ENCODE measurements at regions not wholly inside any gene's neighbourhood (a gene's known extent, or its start where the extent isn't known, plus 50 kb on each side); places are given as distances from the start of the nearest gene placed in this dataset.

DNA sequence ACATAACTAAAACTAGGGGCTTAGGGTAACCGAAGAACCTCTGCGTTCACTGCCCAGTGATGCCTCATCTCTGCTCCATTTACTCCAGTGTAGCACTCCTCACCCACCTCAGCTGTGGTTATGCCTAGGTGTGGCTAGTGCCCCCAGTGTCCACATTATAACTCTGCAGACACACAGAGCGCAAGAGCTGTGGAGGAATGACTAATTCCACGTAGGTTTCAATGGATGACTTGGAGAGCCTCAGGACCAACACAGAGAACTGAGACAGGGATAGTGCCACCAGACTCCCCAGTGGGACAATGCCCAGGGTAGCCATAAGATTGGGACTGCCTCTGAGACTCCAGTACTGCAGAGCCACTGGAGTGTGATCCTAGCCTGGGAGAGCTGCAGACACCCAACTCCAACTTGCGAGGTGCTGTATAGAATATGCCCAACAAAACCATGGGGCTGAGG lies 542.4 kb upstream of the DIPK2B start:
- DNase-seq: no peak

DNA sequence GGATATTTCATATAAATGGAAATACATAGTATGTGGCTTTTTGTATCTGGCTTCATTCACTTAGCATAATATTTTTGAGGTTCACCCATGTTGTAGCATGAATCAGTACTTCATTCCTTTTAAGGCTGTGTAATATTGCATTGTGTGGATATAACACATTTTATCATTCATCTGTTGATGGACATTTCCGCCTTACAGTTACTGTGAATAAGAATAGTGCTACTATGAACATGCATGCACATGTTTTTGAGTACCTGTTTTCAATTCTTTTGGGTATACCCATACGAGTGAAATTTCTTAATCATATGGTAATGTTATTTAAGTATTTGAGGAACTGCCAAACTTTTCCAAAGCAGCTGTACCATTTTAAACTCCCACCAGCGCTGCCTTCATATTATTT lies 539.6 kb upstream of the DIPK2B start:
- DNase-seq: no peak

DNA sequence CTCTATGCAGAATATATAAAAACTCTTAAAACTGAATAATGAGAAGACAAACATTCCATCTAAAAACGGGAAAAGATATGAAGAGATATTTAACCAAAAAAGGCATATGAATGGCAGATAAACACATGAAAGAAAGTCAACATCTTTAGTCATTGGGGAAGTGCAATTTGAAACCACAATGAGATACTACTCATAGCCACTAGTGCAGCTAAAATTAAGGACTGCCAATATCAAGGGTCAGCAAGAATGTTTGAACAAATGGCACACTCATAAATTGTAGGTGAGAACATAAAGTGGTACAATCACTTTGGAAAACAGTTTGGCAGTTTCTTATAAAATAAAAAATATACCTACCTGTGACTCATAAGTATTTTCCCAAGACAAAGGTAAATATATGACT lies 534.9 kb upstream of the DIPK2B start:
- no peak for DNase-seq

DNA sequence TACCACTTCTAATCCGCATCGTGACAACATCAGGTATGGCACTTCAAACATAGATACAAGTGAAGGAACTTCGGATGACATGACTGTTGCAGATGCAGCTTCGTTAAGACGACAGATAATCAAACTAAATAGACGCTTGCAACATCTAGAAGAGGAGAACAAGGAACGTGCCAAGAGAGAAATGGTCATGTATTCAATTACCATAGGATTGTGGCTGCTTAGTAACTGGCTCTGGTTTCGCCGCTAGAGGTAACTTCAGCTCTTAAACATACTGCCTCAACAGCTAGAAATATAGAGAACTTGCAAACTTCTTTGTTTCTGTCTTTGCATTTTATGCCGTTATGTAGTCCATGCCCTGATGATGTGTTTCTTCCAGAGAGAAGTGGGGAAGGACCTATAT lies 530.8 kb upstream of the DIPK2B start:
- DNase-seq: no peak

DNA sequence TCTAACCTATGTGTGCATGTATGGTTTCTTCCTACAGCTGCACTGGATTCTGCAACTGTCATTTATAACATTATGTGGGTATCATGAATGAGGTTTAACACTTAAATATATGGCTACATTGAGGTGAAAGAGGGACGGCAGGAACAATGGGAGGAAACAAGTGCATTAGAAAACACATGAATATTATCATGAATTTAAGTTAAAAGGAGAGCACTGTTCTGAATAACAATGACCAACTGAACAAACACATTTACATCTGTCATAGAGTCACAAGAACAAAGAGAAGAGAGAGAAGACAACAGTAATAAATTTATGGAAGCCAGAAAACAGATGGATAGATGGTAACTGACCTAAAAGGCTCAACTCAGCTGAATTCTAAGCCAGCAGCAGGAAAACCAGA lies 527.1 kb upstream of the DIPK2B start:
- no peak for DNase-seq

DNA sequence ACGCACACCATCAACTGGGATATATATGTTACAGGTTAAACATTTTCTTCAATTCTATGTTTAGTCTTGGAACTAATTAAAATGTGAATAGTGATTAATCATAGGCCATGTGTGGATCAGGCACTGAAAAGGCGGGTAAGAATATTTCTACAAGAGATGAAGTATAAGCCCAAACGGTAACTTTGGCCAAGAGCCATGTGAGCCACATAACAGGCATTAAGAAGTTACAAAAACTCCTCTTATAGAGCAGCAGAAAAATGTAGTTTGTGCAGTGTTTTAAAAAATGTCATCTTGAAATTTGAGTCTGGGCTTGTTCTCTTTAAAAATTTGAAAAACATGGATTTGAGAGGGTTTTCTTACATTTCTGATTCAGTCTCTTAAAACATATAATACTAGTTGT lies 521.8 kb upstream of the DIPK2B start:
- no peak for DNase-seq

DNA sequence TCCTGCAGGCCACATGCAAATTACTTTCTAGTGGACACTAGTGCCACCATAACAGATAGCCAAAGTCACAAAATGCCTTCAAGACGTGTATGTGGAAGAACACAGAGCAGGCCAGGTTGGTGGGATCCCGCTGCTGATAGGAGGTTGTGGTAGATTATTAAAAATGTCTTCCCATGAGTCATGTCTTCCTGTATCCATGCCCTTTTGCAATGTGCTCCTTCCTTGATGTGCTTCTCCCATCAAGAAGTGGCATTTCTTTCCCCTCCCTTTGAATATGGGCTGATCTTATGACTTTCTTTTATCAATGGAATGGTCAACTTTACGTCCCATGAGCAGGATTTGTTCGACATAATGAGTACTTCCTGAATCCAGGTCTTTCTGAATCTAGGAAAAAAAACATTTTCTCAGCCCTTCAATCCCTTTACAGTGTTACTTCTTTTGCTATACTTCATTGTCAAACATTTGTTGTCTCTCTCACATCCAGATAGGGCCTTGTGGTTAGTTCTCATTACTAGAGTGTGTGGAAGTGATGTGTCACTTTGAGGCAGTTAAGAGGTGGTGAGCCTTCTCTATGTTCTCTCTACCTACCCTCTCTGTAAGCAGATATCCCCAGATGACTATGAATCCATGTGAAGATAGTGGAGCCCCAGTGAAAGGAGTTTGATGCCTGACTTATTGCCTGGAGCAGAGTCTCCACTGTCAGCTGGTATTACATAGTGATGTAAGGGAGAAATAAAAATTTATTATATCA lies 519.2 kb upstream of the DIPK2B start:
- DNase-seq: no peak

DNA sequence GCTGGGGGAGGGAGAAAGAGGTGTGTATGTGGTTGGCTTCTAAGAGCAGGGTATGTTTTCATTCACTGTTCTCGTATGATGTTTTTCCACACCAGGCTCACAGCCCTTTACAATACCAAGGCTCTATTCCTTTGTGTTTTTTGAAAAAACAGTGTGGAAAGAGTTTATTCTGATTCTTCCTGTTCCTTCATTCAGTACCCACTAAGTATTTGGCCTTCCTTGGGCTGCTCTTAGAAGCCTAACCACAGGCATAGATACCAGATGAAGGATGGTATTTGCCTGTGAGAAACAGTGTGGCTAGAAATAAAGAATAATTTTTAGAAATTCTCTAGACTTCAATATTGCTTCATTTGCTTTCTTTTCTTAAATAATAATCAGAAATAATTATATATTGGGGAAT lies 518.0 kb upstream of the DIPK2B start:
- DNase-seq: no peak

DNA sequence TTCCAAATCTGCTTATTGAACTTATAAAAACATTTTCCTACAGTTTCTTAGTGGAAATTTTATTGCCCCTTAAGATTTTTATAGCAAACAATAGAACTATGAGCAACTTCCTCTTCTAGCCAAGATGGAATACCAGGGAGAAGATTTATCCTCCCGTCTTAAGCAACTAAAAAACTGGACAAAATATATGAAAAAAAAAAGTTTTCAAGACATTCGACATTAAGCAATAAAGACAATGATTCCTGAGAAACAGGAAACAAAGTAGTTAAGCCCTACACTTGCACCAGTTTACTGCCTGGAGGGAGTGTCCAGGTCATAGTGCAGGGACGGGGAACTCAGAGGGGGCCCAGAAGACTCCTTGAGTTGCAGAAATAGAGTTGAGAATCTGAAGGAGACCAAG lies 516.1 kb upstream of the DIPK2B start:
- no peak for DNase-seq

DNA sequence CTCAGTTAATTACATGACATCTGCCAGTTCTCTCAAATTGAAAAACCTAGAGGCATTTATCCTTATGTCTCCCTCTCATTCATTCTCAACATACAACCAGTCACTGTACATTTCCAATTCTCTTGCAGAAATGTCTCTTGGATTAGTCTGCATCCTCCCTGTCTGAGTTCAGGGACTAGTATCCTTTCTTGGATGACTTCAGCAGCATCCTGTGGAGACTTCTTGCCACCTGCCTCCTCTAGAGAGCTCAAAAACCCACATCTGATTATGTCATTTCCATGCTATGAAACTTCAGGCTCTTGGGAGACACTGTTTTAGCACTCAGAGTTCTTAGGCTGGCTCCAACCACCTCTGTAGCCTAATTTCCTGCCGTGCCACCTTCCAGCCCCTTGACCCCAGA lies 515.1 kb upstream of the DIPK2B start:
- no peak for DNase-seq

DNA sequence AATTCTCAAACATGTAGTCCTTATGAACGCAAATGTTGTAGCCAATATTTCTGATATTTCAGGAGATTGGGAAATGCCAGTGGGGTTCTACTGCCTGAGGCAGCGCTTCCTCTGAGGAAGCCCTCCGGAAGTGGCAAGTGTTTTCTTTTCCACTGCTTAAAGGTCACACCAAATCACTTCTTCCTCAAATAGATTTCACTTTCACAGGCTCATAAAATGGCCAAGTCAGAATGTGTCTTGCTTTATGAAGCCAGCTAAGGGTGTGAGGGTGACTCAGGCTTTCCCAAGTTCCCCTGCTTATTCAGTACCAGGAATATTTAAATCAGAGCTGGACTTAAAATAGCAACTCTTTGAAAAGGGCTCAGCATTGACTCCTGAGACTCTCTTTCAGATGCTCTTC lies 514.2 kb upstream of the DIPK2B start:
- no peak for DNase-seq

DNA sequence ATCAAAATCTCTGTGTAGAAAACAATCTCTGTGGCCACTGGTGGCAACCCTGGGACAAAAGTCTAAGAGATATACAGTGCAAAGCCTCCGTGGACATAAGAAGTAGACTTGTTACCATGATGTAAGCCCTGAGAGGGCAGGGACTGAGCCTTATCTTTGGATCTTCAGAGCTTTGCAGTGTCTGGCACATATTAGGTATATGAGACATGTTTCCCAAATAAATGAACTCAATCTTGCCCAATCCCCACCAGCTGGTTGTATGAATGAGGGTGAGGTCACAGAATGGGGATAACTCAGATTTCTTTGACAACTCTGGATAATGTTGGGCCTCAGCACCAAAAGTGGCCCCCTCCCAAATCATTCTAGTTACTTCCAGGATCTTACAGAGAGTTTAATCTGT lies 511.4 kb upstream of the DIPK2B start:
- no peak for DNase-seq

DNA sequence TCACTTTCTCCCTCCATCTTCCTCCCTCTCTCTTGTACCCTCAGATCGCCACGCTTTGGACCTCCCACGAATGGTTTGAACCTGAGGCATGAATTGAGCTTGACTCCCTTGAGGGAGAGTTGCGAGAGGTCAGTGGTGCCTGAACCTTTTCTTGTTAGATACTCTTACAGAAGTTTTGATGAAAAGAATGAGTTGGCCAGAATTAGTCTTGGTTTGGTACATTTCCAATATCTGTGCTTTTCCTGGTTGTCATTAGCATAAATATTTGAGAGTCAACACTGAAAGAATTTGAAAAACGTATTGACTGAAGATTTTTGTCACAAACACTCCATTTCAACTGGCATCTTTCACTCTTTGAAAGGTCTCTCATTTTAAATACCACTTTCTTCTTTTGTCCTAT lies 510.6 kb upstream of the DIPK2B start:
- no peak for DNase-seq

DNA sequence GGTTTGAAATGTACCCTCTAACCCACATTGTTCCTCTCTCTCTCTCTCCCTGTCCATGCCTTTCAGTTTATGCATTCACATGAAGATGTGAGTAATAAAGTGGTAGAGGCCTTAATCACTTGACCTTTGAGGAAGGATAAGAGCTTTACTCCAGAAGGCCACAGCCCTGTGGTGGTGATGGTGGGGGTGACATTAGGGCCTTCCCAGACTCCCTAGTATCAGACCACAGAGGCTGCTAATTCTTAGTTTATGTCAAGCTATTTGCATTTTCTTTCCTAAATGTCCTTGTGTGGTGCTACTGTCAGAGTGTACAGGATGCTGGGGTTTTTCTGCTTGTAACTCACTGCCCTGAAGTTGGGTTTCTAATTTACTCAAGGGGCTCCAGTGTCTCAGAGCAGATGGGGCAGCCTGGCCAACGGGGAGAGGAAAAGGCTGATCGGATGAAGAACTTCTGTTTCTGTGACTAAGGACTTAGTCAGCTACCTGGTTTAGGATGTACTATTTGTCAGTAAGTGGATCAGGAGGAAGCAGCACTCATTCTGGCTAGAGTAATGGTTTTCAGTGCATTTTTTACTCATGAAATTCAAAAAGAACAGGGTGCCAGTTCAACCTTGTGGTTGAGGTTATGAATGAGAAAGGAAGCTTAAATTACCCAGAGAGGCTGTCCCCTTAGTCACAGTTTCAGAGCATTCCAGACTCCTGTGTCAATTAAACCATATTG lies 509.6 kb upstream of the DIPK2B start:
- no peak for DNase-seq

DNA sequence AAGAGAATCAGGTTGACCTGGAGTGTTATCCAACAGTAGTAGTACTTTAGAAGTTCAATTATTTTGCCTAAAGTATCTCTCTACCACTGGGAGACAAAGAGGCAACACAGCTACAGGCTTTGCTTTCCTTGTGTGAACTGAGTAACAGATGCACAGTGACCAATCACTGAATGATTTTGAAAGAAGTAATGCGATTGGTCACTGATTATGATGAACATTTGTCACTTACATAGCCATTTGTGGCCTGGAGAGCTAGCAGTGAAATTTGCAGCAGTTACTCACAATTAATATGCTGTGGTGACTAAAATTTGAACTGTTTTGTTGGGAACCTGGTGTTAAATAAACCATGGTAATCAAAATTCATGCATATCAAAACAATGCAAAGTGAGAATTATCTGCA lies 508.7 kb upstream of the DIPK2B start:
- DNase-seq: no peak

DNA sequence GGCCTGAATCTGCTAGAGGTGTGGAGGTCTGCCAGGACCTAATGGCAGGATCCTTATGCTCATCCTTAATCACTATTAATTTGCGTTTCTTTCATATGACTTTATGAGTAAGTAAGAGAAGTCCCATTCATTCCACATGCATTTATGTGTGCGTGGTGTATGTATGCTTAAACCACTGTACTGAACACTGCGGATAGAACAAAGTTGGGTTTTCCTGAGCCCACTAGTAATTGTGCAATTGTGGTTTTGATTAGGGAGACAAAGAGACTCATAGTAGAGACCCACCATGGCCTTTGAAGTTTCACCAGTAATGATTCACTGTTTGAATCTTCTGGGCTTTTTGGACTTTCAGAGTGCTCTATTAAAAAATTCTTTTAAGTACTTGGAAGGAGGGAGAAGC lies 498.5 kb upstream of the DIPK2B start:
- no peak for DNase-seq

DNA sequence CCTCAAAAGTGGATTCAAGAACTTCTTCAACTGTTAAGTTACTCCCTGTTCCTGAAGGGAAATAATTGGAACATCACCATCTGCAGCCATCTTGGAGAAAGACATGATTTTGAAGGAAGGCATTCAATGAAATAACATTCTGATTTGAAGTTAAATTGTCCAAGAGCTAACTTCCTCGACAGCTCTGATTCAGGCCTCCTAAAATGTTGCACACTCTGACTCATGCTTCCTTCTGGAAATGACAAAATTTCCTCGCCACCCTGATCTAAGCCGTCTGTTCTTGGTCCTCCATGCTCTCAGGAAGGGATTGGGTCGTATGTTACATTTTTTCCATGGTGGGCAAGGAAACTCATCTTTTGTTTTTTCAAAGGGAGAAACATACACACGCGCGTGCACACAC lies 496.9 kb upstream of the DIPK2B start:
- DNase-seq: no peak

DNA sequence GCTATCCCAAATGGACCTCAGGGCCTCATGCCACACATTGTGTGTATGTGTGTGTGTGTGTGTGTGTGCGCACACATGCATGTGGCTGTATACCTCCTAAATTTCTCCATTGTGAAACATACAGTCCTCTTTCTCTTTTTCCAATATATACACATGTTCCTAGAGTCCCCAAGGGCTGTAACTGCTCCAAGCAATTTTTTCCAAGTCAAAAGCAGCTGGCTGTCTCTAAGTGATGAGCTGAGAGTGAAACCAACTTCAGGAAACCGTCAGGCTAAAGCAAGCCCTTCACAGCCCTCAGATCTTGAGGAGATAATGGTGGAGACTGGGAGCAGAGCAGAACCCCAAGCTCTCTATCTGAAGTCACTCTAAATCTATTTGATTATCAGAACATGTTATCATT lies 496.1 kb upstream of the DIPK2B start:
- DNase-seq: peak; percentile 25

DNA sequence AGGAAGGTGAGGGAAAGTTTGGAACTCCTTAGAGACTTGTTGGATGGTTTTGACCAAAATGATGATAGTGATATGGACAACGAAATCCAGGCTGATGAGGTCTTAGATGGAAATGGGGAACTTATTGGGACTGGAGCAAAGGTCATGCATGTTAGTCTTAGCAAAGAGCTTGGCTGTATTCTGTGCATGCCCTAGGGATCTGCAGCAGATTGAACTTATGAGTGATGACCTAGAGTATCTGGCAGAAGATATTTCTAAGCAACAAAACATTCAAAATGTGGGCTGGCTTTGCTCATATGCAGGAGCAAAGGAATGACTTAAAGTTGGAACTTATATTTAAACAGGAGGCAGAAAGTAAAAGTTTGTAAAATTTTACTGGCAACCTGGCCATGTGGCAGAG lies 489.3 kb upstream of the DIPK2B start:
- no peak for DNase-seq

DNA sequence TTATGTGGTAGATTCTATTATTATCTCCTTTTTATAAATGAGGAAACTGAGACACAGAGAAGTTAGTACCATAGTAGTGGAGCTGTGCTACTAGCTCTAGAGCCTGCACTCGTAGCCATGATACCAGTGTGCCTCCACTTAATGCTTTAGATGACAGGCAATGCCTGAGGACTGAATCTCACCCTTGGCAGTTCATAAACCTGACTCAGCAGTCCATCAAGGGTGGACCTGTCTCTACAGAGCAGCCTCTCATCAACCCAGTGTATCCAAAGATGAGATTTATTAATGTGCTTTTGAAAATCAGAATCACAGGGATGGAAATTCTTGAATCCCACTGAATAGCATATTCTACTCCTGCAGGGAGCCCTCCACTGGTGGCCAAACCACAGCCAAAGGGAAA lies 483.2 kb upstream of the DIPK2B start:
- DNase-seq: no peak

DNA sequence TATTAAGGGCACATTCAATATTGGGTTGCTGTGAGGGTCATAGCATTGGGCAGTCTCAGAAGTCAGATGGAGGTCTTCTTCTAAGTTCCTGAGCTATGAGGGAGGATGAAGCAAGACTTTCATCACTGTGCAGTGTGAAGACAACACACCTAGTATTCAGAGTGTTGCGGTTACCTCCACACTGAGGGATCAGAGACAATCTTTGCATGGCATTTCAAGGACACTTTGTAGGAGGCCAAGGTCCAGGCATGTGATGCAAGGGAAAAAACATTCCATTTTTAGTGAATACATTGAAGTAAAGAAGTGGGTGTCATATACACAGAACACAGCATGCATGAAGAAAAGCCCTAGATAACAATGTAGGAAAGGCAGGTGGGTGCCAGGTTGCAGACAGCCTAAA lies 481.2 kb upstream of the DIPK2B start:
- no peak for DNase-seq

DNA sequence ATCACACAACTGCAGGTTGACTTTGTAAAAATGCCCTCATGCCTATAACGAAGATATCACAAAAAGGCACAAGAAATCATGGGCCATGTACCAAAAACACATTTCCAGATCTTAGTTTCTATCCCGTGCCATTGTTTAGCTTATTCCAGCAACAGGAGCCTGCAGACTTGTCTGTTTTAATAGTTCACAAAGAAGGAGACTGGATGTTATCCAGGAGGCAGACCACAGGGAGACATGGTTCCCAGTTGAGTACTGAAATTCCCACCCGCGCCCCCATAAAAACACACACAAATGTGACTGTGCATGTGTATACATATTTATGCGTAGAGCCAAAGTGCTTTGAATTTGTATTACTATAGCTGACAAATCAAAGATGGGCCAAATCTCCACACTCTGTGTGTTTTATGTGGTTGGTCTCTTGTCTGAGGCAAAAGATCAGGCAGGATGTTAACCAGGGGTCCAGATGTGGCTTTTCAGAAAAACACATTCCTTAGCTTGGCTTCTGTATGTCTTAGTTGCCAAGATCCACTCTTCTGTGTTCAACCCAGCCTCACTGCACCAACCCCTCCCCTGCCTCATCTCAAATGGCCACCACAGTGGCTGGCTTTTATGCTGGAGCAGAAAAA lies 469.2 kb upstream of the DIPK2B start:
- DNase-seq: no peak

DNA sequence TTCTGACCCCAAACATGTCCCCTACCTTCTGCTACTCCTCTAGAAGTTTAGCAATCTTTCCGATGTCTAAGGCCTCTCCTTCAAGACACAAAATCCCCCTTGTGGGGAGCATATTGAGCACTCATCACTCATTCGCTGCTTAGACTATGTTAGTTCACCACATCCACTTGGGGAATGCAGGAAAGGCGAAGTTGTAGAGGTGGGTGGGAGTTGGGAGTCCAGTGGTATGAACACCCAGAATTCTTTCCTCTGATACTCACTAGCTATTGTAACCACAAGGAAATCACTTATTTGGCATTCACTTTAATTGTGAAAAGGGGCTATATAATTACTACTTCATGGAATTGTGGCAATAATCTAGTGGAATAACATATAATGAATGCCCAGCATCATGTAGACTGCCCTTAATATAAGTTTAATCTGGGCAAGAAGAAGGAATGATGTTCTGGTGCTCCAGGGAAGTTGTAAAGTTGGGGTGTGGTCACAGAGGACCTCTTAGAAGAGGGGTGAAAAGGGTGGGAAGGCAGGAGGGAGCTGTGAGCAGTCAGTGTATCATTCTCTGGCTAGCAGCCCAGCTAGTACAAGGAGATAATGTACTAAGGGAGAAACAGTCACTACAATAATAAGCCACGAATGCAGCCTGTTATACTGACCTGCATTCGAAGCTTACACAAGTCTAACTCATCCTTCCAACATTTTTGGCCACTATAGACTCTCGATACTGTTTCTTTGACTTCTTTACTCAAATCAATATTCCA lies 468.2 kb upstream of the DIPK2B start:
- no peak for DNase-seq

All from hindlimb muscle (tissue), 1 donor.